HEK293T (cell line): ENCODE measurements at regions not wholly inside any gene's neighbourhood (a gene's known extent, or its start where the extent isn't known, plus 50 kb on each side); places are given as distances from the start of the nearest gene placed in this dataset.

Experiments
- CTCF ChIA-PET: fragments of 350-600 bp; formaldehyde crosslinking; extraction: SDS; loops from one replicate; lab custom pipeline; 2021; ENCODE audit warnings: antibody characterized with exemption, inconsistent platforms; lab: Yijun Ruan, JAX
- POLR2A ChIA-PET: fragments of 350-600 bp; formaldehyde crosslinking; extraction: SDS; loops from one replicate; lab custom pipeline; 2020; ENCODE audit warnings: antibody characterized with exemption, inconsistent platforms; lab: Yijun Ruan, JAX
- DNase-seq: peaks from one replicate; pipeline ENCODE4 v3.0.0; 2012; ENCODE audit warnings: mixed read lengths; ENCODE audit errors: extremely low spot score
- ARNT ChIP-seq: fragments of 450-650 bp; IDR thresholded peaks from 2 replicates; pipeline ENCODE4 v1.6.1; 2017; ENCODE audit warnings: mild to moderate bottlenecking
- BHLHE40 ChIP-seq: fragments of 450-650 bp; IDR thresholded peaks from 2 replicates; pipeline ENCODE4 v1.6.1; 2016; ENCODE audit warnings: mild to moderate bottlenecking, moderate library complexity, borderline replicate concordance
- CTBP1 ChIP-seq: fragments of 450-650 bp; IDR thresholded peaks from 2 replicates; pipeline ENCODE4 v1.6.1; 2016; ENCODE audit warnings: borderline replicate concordance
- ELF4 ChIP-seq: fragments of 450-650 bp; IDR thresholded peaks from 2 replicates; pipeline ENCODE4 v1.6.1; 2017; ENCODE audit warnings: antibody characterized with exemption
- FOXA1 ChIP-seq: fragments of 450-650 bp; IDR thresholded peaks from 2 replicates; pipeline ENCODE4 v1.6.1; 2016; ENCODE audit warnings: mild to moderate bottlenecking
- FOXK2 ChIP-seq: fragments of 450-650 bp; IDR thresholded peaks from 2 replicates; pipeline ENCODE4 v1.6.1; 2016; ENCODE audit warnings: mild to moderate bottlenecking
- FOXM1 ChIP-seq: fragments of 450-650 bp; IDR thresholded peaks from 2 replicates; pipeline ENCODE4 v1.6.1; 2017; ENCODE audit warnings: mild to moderate bottlenecking, borderline replicate concordance
- HDGF ChIP-seq: fragments of 450-650 bp; IDR thresholded peaks from 2 replicates; pipeline ENCODE4 v1.6.1; 2017; ENCODE audit warnings: antibody characterized with exemption, borderline replicate concordance
- L3MBTL2 ChIP-seq: fragments of 450-650 bp; conservative IDR thresholded peaks from 2 replicates; pipeline ENCODE4 v1.6.1; 2016; ENCODE audit warnings: mild to moderate bottlenecking
- LEF1 ChIP-seq: fragments of 450-650 bp; IDR thresholded peaks from 2 replicates; pipeline ENCODE4 v1.6.1; 2017; ENCODE audit warnings: mild to moderate bottlenecking, borderline replicate concordance
- NFRKB ChIP-seq: fragments of 450-650 bp; IDR thresholded peaks from 2 replicates; pipeline ENCODE4 v1.6.1; 2016; ENCODE audit warnings: mild to moderate bottlenecking, moderate library complexity
- PKNOX1 ChIP-seq: fragments of 450-650 bp; IDR thresholded peaks from 2 replicates; pipeline ENCODE4 v1.6.1; 2016
- SP1 ChIP-seq: fragments of 450-650 bp; IDR thresholded peaks from 2 replicates; pipeline ENCODE4 v1.6.1; 2017
- SUZ12 ChIP-seq: fragments of 450-650 bp; IDR thresholded peaks from 2 replicates; pipeline ENCODE4 v1.6.1; 2016; ENCODE audit warnings: mild to moderate bottlenecking
- TARDBP ChIP-seq: fragments of 450-650 bp; IDR thresholded peaks from 2 replicates; pipeline ENCODE4 v1.6.1; 2016
- ZNF384 ChIP-seq: fragments of 450-650 bp; IDR thresholded peaks from 2 replicates; pipeline ENCODE4 v1.6.1; 2016

- TF ChIP-seq ZNF384 (no peak), PKNOX1 (no peak), FOXK2 (no peak), CTBP1 (no peak), ELF4 (no peak)
- ChIA-PET POLR2A (no interaction called here), CTCF (interaction anchor here (1.9 kb wide), 1 partner anchor 140 kb away, joined by 6 read pairs; no protein-coding TSS in a partner anchor)
- DNase-seq, result no peak
These were observed 62.7 kb upstream of the GRAMD2B start for GRCh38 chr5:126360467-126360866.

- CTCF ChIA-PET, result no interaction called here
- TF ChIP-seq LEF1 (no peak), SP1 (no peak), SUZ12 (no peak), HDGF (no peak), BHLHE40 (no peak), PKNOX1 (no peak), FOXA1 (no peak), FOXM1 (no peak), L3MBTL2 (no peak), ZNF384 (no peak), ELF4 (no peak), NFRKB (no peak)
- DNase-seq, result no peak
- POLR2A ChIA-PET, result no interaction called here
These were observed 59.6 kb upstream of the GRAMD2B start for GRCh38 chr5:126363658-126364057.

- DNase-seq, result no peak
- POLR2A ChIA-PET, result no interaction called here
- TF ChIP-seq ELF4 (no peak), NFRKB (no peak), LEF1 (no peak), ARNT (no peak), ZNF384 (no peak), CTBP1 (no peak), L3MBTL2 (no peak), SP1 (no peak), PKNOX1 (no peak), FOXA1 (no peak), TARDBP (no peak), SUZ12 (no peak), FOXK2 (no peak), HDGF (no peak), FOXM1 (no peak), BHLHE40 (no peak)
- CTCF ChIA-PET, result no interaction called here
These were observed 58.9 kb upstream of the GRAMD2B start for GRCh38 chr5:126364206-126364902.

GRCh38 chr5:126365446-126366198 is 57.6 kb upstream of the GRAMD2B start:
- ChIA-PET CTCF (interaction anchor here (0.6 to 0.7 kb wide), 2 partner anchors 129 to 171 kb away, joined by 3 to 9 read pairs; no protein-coding TSS in a partner anchor), POLR2A (no interaction called here)
- no peak for TF ChIP-seq ELF4
- no peak for TF ChIP-seq FOXA1
- no peak for TF ChIP-seq FOXM1
- TF ChIP-seq HDGF, result no peak
- TF ChIP-seq L3MBTL2, result no peak
- TF ChIP-seq ARNT, result no peak
- no peak for TF ChIP-seq NFRKB
- TF ChIP-seq PKNOX1, result no peak
- TF ChIP-seq CTBP1, result no peak
- TF ChIP-seq ZNF384, result no peak
- no peak for TF ChIP-seq LEF1
- TF ChIP-seq SP1, result no peak
- TF ChIP-seq FOXK2, result no peak
- no peak for TF ChIP-seq BHLHE40
- no peak for TF ChIP-seq SUZ12
- no peak for DNase-seq

- CTCF ChIA-PET, result interaction anchor here (0.6 kb wide), 1 partner anchor 129 kb away, joined by 9 read pairs; no protein-coding TSS in a partner anchor
- no peak for DNase-seq
- POLR2A ChIA-PET, result no interaction called here
- TF ChIP-seq SUZ12 (no peak), ARNT (no peak), FOXK2 (no peak), LEF1 (no peak), NFRKB (no peak), ELF4 (no peak), PKNOX1 (no peak)
These were observed 57.0 kb upstream of the GRAMD2B start for GRCh38 chr5:126366199-126366560.
